AG08396 (cell line): ENCODE measurements at regions not wholly inside any gene's neighbourhood (a gene's known extent, or its start where the extent isn't known, plus 50 kb on each side); places are given as distances from the start of the nearest gene placed in this dataset.
A peak's percentile ranks its signal among the peaks of the same experiment; 100 is the strongest.
"Not testable (repeated sequence)": the region's sequence is repeated elsewhere in the genome, so short reads cannot be mapped to it uniquely, and the experiment has no call there.

Experiments
- DNase-seq: peaks from one replicate; pipeline ENCODE4 v3.0.0; 2012; ENCODE audit warnings: low spot score, mixed read lengths

DNA sequence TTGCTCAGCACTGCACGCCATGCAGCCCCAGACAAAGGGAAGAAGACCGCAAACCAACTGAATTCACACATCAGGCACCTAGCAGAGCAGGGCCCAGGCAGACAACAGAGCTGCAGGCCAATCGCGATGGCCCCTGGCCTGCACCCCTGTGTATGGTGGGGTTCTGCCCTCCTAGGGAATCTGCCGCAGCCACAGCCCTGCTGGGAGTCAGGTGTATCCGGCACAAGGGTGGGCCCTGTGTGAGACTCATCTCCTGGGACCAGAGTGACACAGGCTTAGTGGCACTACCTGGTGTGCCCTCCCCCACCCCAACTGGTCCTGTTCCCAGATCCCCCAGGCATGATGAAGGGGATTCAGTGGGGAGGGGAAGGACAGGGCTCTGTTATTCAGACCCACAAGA, 122.8 kb downstream of the ATPSCKMT start:
- DNase-seq, result no peak

- no peak for DNase-seq
These were observed 124.6 kb downstream of the ATPSCKMT start for GRCh38 chr5:10125116-10125515.

GRCh38 chr5:10124287-10124686, 125.4 kb downstream of the ATPSCKMT start:
- no peak for DNase-seq

GRCh38 chr5:10123254-10123989, 126.3 kb downstream of the ATPSCKMT start:
- DNase-seq, result no peak

DNA sequence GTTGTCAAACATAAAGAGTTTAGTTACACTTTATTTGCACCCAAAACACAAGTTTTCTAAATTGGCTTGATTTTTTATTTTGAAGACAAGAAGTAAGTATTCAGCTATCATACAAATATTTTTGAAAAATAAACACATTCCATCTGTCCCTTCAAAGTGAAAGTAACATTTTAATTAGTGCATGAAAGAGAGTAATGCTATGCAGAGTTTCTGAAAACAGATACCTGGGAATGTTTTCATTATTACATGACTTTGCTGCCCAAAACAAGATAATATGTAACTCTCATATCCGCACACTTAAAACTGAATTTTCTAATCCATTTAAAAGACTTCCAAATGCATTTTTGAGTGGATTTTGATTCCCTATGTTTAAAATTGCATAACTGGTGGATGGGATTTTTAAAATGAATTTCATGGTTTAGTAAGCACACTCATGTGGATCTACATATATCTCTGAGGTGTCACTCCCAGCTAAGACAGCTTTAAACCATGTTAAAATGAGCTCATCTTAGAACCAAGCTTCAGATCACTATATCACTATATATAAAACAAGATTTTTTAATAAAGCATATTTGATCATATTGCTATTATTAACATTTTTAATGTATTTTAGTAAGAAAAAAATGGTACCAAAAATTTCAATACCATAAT, 127.5 kb downstream of the ATPSCKMT start:
- DNase-seq, result no peak

DNA sequence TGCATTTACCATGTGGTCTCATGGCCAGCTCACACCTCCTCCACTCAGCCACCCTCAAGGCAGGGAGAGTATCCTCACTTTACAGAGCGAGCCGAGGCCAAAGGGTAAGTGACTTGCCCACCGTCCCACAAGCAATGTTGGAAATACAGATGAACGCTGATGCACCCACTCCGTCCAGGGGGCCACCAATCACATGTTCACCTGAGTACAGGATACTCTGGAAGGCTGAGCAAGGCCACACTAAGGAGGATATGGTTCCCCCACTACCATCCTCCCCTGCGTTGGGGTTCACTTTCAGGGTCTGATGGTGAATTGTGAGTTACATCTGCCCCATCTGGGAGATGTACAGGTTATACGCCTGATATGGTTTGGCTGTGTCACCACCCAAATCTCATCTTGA, 128.8 kb downstream of the ATPSCKMT start:
- no peak for DNase-seq

DNA sequence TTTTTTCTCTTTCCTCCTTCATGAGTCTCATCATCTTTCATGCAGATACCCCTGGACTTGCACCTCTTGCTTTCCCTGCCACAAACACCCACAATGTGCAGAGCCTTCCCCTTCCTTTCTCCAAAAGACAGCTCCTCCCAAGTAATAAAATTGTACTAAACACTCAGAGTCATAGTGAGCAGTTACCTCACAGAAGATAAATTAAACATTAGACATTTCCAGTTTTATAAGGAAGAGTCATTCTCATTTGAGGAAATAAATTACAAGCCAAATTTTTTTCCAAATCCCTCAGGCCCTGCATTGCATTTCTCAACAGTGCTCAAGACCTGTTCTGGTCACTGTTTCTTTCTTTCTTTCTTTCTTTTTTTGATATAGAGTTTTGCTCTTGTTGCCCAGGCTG, 131.5 kb downstream of the ATPSCKMT start:
- no peak for DNase-seq

GRCh38 chr5:10116594-10116993, 133.1 kb downstream of the ATPSCKMT start:
- no peak for DNase-seq

- DNase-seq, result no peak
These were observed 134.0 kb downstream of the ATPSCKMT start for GRCh38 chr5:10115669-10116068.

GRCh38 chr5:10111571-10111970, 138.1 kb downstream of the ATPSCKMT start:
- DNase-seq, result peak; percentile 65

- DNase-seq, result no peak
These were observed 139.5 kb downstream of the ATPSCKMT start for GRCh38 chr5:10110228-10110627.

GRCh38 chr5:10109299-10109698, 140.4 kb downstream of the ATPSCKMT start:
- DNase-seq, result no peak

GRCh38 chr5:10106806-10107205, 142.9 kb downstream of the ATPSCKMT start:
- DNase-seq, result peak; percentile 34

DNA sequence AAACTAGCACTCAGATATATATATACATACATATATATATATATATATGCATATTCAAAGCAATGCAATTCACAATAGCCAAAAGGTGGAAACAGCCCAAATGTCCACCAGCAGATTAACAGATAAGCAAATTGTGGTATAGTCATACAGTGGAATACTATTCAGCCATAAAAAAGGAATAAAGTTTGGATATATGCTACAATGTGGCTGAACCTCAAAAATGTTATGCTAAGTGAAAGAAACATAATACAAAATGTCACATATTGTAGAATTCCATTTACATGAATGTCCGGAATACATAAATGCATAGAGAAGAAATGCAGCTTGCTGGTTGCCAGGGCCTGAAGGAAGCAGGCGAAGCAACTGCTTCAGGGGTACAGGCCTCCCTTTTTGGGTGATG, 143.4 kb downstream of the ATPSCKMT start:
- no peak for DNase-seq

- no peak for DNase-seq
These were observed 146.8 kb downstream of the ATPSCKMT start for GRCh38 chr5:10102706-10103497.

DNA sequence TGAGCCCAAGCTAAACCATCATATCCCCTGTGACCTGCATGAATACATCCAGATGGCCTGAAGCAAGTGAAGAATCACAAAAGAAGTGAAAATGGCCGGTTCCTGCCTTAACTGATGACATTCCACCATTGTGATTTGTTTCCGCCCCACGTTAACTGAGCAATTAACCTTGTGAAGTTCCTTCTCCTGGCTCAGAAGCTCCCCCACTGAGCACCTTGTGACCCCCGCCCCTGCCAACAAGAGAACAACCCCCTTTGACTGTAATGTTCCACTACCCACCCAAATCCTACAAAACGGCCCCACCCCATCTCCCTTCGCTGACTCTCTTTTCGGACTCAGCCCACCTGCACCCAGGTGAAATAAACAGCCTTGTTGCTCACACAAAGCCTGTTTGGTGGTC, 147.5 kb downstream of the ATPSCKMT start:
- DNase-seq, result not testable (repeated sequence)

GRCh38 chr5:10099548-10099947, 150.1 kb downstream of the ATPSCKMT start:
- no peak for DNase-seq

GRCh38 chr5:10091701-10092100, 158.0 kb downstream of the ATPSCKMT start:
- no peak for DNase-seq

- DNase-seq, result no peak
These were observed 159.6 kb downstream of the ATPSCKMT start for GRCh38 chr5:10090074-10090473.

DNA sequence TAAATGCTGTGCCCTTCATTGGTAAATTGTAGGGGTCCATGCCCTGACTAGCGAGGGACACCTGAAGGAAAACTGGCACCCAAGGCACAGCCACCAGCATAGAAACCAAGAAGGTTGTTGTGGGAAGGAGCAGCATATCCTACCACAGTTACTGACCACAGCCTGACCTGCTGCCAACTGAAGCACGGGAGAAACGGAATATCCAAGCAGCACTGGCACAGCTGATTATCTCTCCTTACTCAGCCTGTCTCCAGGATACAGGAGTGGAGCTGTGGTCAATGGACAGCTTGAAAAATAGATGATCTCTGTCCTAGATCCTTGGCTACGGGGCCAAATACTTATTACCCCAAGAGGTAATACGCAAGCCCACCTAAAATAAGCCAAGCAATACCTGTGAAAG, 164.5 kb downstream of the ATPSCKMT start:
- DNase-seq, result no peak

GRCh38 chr5:10081584-10081983, 168.1 kb downstream of the ATPSCKMT start:
- no peak for DNase-seq

- DNase-seq, result peak; percentile 61
These were observed 171.7 kb downstream of the ATPSCKMT start for GRCh38 chr5:10077791-10078545.
